HG03354 (cell line): ENCODE measurements at regions not wholly inside any gene's neighbourhood (a gene's known extent, or its start where the extent isn't known, plus 50 kb on each side); places are given as distances from the start of the nearest gene placed in this dataset.
"Not testable (repeated sequence)": the region's sequence is repeated elsewhere in the genome, so short reads cannot be mapped to it uniquely, and the experiment has no call there.

Experiments used
- ATAC-seq: cut with Tn5 transposase; IDR thresholded peaks from one replicate; pipeline ENCODE4 v1.9.1; 2021; ENCODE audit warnings: mild to moderate bottlenecking; ENCODE audit not compliant: unreplicated experiment, poor library complexity, severe bottlenecking

- ATAC-seq: no peak
These were observed 220.0 kb upstream of the MYLIP start for GRCh38 chr6:15908871-15909270.

- ATAC-seq: no peak
These were observed 220.9 kb upstream of the MYLIP start for GRCh38 chr6:15907914-15908518.

- ATAC-seq: not testable (repeated sequence)
These were observed 221.5 kb upstream of the MYLIP start for GRCh38 chr6:15907220-15907913.

GRCh38 chr6:15906420-15907016 is 222.4 kb upstream of the MYLIP start:
- ATAC-seq: no peak

- no peak for ATAC-seq
These were observed 223.1 kb upstream of the MYLIP start for GRCh38 chr6:15905488-15906419.

GRCh38 chr6:15904651-15905376 is 224.1 kb upstream of the MYLIP start:
- ATAC-seq: no peak

- peak; percentile 94 for ATAC-seq
These were observed 227.5 kb upstream of the MYLIP start for GRCh38 chr6:15901141-15902115.

- ATAC-seq: no peak
These were observed 230.2 kb upstream of the MYLIP start for GRCh38 chr6:15898693-15899092.

GRCh38 chr6:15897063-15897876 is 231.6 kb upstream of the MYLIP start:
- no peak for ATAC-seq

GRCh38 chr6:15894973-15895725 is 232.3 kb upstream of the DTNBP1 start:
- ATAC-seq: no peak

GRCh38 chr6:15893556-15894253 is 230.9 kb upstream of the DTNBP1 start:
- no peak for ATAC-seq

GRCh38 chr6:15892369-15892768 is 229.5 kb upstream of the DTNBP1 start:
- ATAC-seq: no peak

- no peak for ATAC-seq
These were observed 226.3 kb upstream of the DTNBP1 start for GRCh38 chr6:15888798-15889772.

GRCh38 chr6:15887491-15888461 is 224.9 kb upstream of the DTNBP1 start:
- ATAC-seq: no peak
